Upper lobe of left lung (tissue), 4 donors: ENCODE measurements at regions not wholly inside any gene's neighbourhood (a gene's known extent, or its start where the extent isn't known, plus 50 kb on each side); places are given as distances from the start of the nearest gene placed in this dataset.

Experiments
- EP300 ChIP-seq, 4 donors: sonication (generic); formaldehyde crosslinking; IDR thresholded peaks; one replicate each; pipeline ENCODE4 v1.5.1; 2017; ENCODE audit warnings: antibody characterized with exemption in 4 of 4, control low read depth in 2 of 4
- POLR2AphosphoS5 ChIP-seq, 2 donors: sonication (generic); formaldehyde crosslinking; IDR thresholded peaks; one replicate each; pipeline ENCODE4 v1.5.1; 2017; ENCODE audit warnings: antibody characterized with exemption in 2 of 2
- TF ChIP-seq, protein P1 (sequence below), 6 experiments: fragments of 450-650 bp in 4 of 6; fragments of 200-600 bp in 2 of 6; sonication (generic) in 2 of 6; IDR thresholded peaks; one replicate each; pipeline ENCODE4 v1.5.1; 2016 to 2019; ENCODE audit warnings: antibody characterized with exemption in 6 of 6

GRCh38 chr12:127881371-127882140 is 385.4 kb upstream of the TMEM132C start:
- TF ChIP-seq, protein P1, sequence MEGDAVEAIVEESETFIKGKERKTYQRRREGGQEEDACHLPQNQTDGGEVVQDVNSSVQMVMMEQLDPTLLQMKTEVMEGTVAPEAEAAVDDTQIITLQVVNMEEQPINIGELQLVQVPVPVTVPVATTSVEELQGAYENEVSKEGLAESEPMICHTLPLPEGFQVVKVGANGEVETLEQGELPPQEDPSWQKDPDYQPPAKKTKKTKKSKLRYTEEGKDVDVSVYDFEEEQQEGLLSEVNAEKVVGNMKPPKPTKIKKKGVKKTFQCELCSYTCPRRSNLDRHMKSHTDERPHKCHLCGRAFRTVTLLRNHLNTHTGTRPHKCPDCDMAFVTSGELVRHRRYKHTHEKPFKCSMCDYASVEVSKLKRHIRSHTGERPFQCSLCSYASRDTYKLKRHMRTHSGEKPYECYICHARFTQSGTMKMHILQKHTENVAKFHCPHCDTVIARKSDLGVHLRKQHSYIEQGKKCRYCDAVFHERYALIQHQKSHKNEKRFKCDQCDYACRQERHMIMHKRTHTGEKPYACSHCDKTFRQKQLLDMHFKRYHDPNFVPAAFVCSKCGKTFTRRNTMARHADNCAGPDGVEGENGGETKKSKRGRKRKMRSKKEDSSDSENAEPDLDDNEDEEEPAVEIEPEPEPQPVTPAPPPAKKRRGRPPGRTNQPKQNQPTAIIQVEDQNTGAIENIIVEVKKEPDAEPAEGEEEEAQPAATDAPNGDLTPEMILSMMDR (IDR thresholded peaks at IDR 0.05) = no peak
- TF ChIP-seq EP300 (IDR thresholded peaks at IDR 0.05) (no peak), POLR2AphosphoS5 (IDR thresholded peaks at IDR 0.05) (no peak)
